ENCODE measurements at regions not wholly inside any gene's neighbourhood (a gene's known extent, or its start where the extent isn't known, plus 50 kb on each side); places are given as distances from the start of the nearest gene placed in this dataset.

DNA sequence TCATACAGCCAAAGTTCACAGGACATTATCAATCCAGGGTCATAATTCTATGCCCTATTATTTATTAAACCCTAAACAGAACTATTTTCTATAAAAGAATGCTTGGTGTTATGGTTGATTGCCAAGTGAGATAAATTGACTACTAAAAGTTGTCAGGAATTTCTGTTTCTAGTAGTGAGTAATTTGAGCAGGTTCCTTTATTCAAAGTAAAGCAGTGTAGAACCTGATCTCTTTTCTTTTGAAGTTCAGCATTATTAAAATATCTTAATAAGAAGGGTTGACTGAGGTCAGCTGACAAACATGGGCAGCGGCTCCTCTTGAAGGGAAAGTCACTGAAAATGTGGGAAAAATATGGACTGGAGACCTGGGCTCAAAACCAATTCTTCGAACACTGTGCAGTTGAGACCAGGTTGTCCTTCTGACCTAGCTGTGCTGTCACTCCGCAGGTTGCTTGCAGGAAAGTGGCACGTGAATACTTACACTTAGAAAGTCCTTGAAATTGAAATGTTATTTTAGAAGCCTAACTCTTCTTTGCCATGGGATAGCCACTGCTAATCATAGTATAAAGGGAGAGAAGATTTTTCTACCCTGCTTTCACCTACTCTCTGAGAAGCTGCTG, 141.0 kb downstream of the RASSF9 start:
- intact Hi-C loops (cut with DNase I, micrococcal nuclease) = no loop called here
- H3K4me3 ChIP-seq (ENCODE audit: low read length) = no peak overlapping the region
- H3K9me3 Mint-ChIP-seq = no peaks in the 10 kb centered on the region
- no peaks in the 10 kb centered on the region for H3K27me3 Mint-ChIP-seq
- no peaks in the 10 kb centered on the region for H3K36me3 ChIP-seq (ENCODE audit: insufficient read depth, low read length)
- H3K27ac ChIP-seq (ENCODE audit: low read depth in 1 of 2, low read length in 2 of 2) = no peak overlapping the region
- POLR2A ChIA-PET = no interaction called here
- no peak overlapping the region for H3K27ac Mint-ChIP-seq
- CTCF ChIA-PET = no interaction called here
- no peak for TF ChIP-seq CTCF (IDR thresholded peaks at IDR 0.05)
- no peaks in the 10 kb centered on the region for H3K4me1 Mint-ChIP-seq (ENCODE audit: low read depth)
- ATAC-seq (ENCODE audit: poor library complexity) = no peak
- H3K36me3 Mint-ChIP-seq (ENCODE audit: low read depth) = no peaks in the 10 kb centered on the region
- H3K27me3 ChIP-seq (ENCODE audit: control insufficient read depth in 1 of 2, insufficient read depth in 2 of 2, low read length in 2 of 2) = no peaks in the 10 kb centered on the region
- DNase-seq = no peak
- no peaks in the 10 kb centered on the region for H3K9me3 ChIP-seq (ENCODE audit: control insufficient read depth in 1 of 2, insufficient read depth in 1 of 2, low read length in 2 of 2)
- H3K4me1 ChIP-seq (ENCODE audit: insufficient read depth, low read length) = no peaks in the 10 kb centered on the region
- H3K4me3 Mint-ChIP-seq = no peak overlapping the region

DNA sequence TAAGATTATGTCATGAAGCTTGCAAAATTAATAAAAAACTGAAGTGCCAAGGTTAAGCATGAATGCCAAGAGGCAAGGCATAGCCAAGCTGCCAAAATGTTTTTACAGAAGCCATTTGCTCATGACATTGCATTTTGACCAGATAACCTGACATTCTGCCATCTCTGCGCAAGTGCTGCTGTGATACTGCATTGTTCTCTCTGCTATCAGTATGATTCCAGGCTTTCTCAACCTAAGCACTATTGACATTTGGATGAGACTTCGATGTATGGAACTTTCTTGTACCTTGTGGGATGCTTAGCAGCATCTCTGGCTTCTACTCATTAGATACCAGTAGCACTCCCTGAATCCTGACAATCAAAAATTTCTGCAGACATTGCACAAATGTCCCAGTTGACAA, 139.2 kb downstream of the RASSF9 start:
- H3K36me3 ChIP-seq (ENCODE audit: insufficient read depth, low read length) = no peaks in the 10 kb centered on the region
- H3K9me3 ChIP-seq (ENCODE audit: control insufficient read depth in 1 of 2, insufficient read depth in 1 of 2, low read length in 2 of 2) = no peaks in the 10 kb centered on the region
- ATAC-seq (ENCODE audit: poor library complexity) = no peak
- Mint-ChIP-seq H3K4me3 (no peak overlapping the region), H3K27me3 (no peaks in the 10 kb centered on the region), H3K36me3 (ENCODE audit: low read depth) (no peaks in the 10 kb centered on the region), H3K4me1 (ENCODE audit: low read depth) (no peaks in the 10 kb centered on the region), H3K27ac (no peak overlapping the region), H3K9me3 (no peaks in the 10 kb centered on the region)
- intact Hi-C loops (cut with DNase I, micrococcal nuclease) = no loop called here
- no peak for DNase-seq
- H3K4me1 ChIP-seq (ENCODE audit: insufficient read depth, low read length) = no peaks in the 10 kb centered on the region
- CTCF ChIA-PET = no interaction called here
- no peak overlapping the region for H3K4me3 ChIP-seq (ENCODE audit: low read length)
- TF ChIP-seq CTCF (IDR thresholded peaks at IDR 0.05) = no peak
- no peak overlapping the region for H3K27ac ChIP-seq (ENCODE audit: low read depth in 1 of 2, low read length in 2 of 2)
- POLR2A ChIA-PET = no interaction called here
- H3K27me3 ChIP-seq (ENCODE audit: control insufficient read depth in 1 of 2, insufficient read depth in 2 of 2, low read length in 2 of 2) = no peaks in the 10 kb centered on the region

- no peak for TF ChIP-seq CTCF (IDR thresholded peaks at IDR 0.05)
- Mint-ChIP-seq H3K4me3 (no peak overlapping the region), H3K4me1 (ENCODE audit: low read depth) (no peaks in the 10 kb centered on the region), H3K36me3 (ENCODE audit: low read depth) (no peaks in the 10 kb centered on the region), H3K27ac (no peak overlapping the region), H3K27me3 (no peaks in the 10 kb centered on the region), H3K9me3 (no peaks in the 10 kb centered on the region)
- intact Hi-C loops (cut with DNase I, micrococcal nuclease) = no loop called here
- no peak overlapping the region for H3K4me3 ChIP-seq (ENCODE audit: low read length)
- no peak overlapping the region for H3K27ac ChIP-seq (ENCODE audit: low read depth in 1 of 2, low read length in 2 of 2)
- no peak for DNase-seq
- no peak for ATAC-seq (ENCODE audit: poor library complexity)
- H3K27me3 ChIP-seq (ENCODE audit: control insufficient read depth in 1 of 2, insufficient read depth in 2 of 2, low read length in 2 of 2) = no peaks in the 10 kb centered on the region
- H3K9me3 ChIP-seq (ENCODE audit: control insufficient read depth in 1 of 2, insufficient read depth in 1 of 2, low read length in 2 of 2) = no peaks in the 10 kb centered on the region
- POLR2A ChIA-PET = no interaction called here
- H3K36me3 ChIP-seq (ENCODE audit: insufficient read depth, low read length) = no peaks in the 10 kb centered on the region
- CTCF ChIA-PET = interaction anchor here (0.6 kb wide), 1 partner anchor 27 kb away, joined by 4 read pairs; no protein-coding TSS in a partner anchor
- no peaks in the 10 kb centered on the region for H3K4me1 ChIP-seq (ENCODE audit: insufficient read depth, low read length)
Observed at GRCh38 chr12:85698937-85699336, 137.3 kb downstream of the RASSF9 start.
